ENCODE measurements at regions not wholly inside any gene's neighbourhood (a gene's known extent, or its start where the extent isn't known, plus 50 kb on each side); places are given as distances from the start of the nearest gene placed in this dataset.

DNA sequence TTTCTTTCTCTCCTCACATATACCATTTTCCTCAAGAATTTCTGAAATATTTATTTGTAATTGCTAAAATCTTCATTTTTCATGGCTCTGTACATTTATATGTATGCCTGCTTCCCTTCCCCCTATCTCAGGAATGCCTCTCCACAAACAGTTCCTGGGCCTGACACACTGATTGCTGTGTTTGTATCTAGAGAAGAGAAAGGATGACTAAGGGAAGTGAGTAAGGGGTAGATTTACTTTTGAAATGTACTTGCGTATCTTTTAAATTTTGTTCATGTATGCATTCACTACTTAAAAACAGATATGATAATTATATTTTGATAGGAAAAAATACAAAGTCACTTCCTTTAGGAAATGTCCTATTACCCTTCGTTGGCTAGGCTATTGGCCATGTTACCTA is 790.8 kb downstream of the PCDH18 start:
- Mint-ChIP-seq H3K4me3 (ENCODE audit: unreplicated experiment) (no peak overlapping the region), H3K36me3 (ENCODE audit: unreplicated experiment) (peaks cover 6% of the 10 kb centered on the region), H3K4me1 (ENCODE audit: low read depth, unreplicated experiment) (no peaks in the 10 kb centered on the region), H3K27me3 (ENCODE audit: unreplicated experiment) (peaks cover 2% of the 10 kb centered on the region), H3K9me3 (ENCODE audit: unreplicated experiment) (no peaks in the 10 kb centered on the region), H3K27ac (ENCODE audit: unreplicated experiment) (no peak overlapping the region)
- TF ChIP-seq, protein P1, sequence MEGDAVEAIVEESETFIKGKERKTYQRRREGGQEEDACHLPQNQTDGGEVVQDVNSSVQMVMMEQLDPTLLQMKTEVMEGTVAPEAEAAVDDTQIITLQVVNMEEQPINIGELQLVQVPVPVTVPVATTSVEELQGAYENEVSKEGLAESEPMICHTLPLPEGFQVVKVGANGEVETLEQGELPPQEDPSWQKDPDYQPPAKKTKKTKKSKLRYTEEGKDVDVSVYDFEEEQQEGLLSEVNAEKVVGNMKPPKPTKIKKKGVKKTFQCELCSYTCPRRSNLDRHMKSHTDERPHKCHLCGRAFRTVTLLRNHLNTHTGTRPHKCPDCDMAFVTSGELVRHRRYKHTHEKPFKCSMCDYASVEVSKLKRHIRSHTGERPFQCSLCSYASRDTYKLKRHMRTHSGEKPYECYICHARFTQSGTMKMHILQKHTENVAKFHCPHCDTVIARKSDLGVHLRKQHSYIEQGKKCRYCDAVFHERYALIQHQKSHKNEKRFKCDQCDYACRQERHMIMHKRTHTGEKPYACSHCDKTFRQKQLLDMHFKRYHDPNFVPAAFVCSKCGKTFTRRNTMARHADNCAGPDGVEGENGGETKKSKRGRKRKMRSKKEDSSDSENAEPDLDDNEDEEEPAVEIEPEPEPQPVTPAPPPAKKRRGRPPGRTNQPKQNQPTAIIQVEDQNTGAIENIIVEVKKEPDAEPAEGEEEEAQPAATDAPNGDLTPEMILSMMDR (IDR thresholded peaks at IDR 0.05; ENCODE audit: partially characterized antibody, unreplicated experiment) = no peak
- DNase-seq = no peak

DNA sequence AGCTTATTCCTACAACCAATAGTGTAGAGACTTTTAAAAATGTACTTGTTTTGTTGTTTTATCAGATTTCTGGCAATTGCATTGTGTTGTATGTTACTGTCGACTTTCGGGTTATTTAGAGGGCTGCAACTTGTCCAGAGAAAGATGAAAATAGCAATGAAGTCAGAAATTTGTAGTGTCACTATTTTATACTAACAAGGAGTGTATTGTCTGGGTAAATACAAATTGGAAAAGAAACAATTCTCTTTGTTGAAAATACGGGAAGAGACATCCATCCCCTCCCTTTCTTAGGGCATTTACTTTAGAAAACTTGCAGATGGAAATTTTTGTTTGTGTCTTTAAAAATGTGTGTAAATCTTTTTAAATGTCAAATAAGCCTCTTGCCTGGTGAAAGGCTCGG is 792.0 kb downstream of the PCDH18 start:
- no peak for DNase-seq
- Mint-ChIP-seq H3K36me3 (ENCODE audit: unreplicated experiment) (peaks cover 6% of the 10 kb centered on the region), H3K4me3 (ENCODE audit: unreplicated experiment) (no peak overlapping the region), H3K4me1 (ENCODE audit: low read depth, unreplicated experiment) (no peaks in the 10 kb centered on the region), H3K27me3 (ENCODE audit: unreplicated experiment) (peaks cover 2% of the 10 kb centered on the region), H3K9me3 (ENCODE audit: unreplicated experiment) (no peaks in the 10 kb centered on the region), H3K27ac (ENCODE audit: unreplicated experiment) (no peak overlapping the region)
- TF ChIP-seq, protein P1 (IDR thresholded peaks at IDR 0.05; ENCODE audit: partially characterized antibody, unreplicated experiment) = no peak

DNA sequence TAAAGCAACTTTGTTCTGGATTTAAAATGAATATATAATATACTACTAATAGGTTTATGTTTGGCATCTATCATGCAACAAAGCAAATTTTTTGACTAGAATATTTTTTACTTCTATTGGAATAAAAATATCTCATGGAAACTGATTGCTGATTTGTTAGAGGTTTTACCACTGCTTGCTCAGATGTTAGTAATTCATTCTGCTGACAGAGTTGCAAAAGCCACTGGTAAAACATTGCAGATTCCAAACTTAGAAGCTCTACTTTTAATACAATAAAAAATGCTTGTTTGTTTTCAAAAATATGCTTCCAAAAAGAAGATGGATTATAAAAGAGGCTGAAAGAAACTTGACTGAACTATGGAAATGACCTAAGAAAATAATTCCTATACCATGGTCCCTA is 795.2 kb downstream of the PCDH18 start:
- H3K27me3 Mint-ChIP-seq (ENCODE audit: unreplicated experiment) = no peaks in the 10 kb centered on the region
- no peaks in the 10 kb centered on the region for H3K4me1 Mint-ChIP-seq (ENCODE audit: low read depth, unreplicated experiment)
- H3K4me3 Mint-ChIP-seq (ENCODE audit: unreplicated experiment) = no peak overlapping the region
- no peak for DNase-seq
- H3K36me3 Mint-ChIP-seq (ENCODE audit: unreplicated experiment) = no peaks in the 10 kb centered on the region
- no peaks in the 10 kb centered on the region for H3K9me3 Mint-ChIP-seq (ENCODE audit: unreplicated experiment)
- TF ChIP-seq, protein P1 (IDR thresholded peaks at IDR 0.05; ENCODE audit: partially characterized antibody, unreplicated experiment) = no peak
- H3K27ac Mint-ChIP-seq (ENCODE audit: unreplicated experiment) = no peak overlapping the region

DNA sequence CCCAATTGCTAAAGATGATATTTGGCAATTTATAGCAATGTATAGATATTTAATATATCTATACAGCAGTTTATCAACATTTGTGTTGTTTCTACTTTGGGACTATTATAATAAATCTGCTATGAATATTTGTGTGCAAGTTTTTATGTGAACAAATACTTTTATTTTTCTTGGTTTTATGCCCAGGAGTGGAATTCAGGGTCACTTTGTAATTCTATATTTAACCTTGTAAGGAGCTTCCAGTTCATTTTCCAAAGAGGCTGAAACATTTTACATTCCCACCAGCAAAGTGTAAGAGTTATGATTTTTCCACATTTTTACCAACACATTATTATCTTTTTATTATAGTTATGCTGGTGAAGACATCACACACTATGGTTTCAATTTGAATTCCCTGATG is 801.3 kb downstream of the PCDH18 start:
- TF ChIP-seq, protein P1 (IDR thresholded peaks at IDR 0.05; ENCODE audit: partially characterized antibody, unreplicated experiment) = no peak
- no peak for DNase-seq
- no peak overlapping the region for H3K4me3 Mint-ChIP-seq (ENCODE audit: unreplicated experiment)
- no peaks in the 10 kb centered on the region for H3K9me3 Mint-ChIP-seq (ENCODE audit: unreplicated experiment)
- H3K4me1 Mint-ChIP-seq (ENCODE audit: low read depth, unreplicated experiment) = no peaks in the 10 kb centered on the region
- no peaks in the 10 kb centered on the region for H3K27me3 Mint-ChIP-seq (ENCODE audit: unreplicated experiment)
- H3K27ac Mint-ChIP-seq (ENCODE audit: unreplicated experiment) = no peak overlapping the region
- H3K36me3 Mint-ChIP-seq (ENCODE audit: unreplicated experiment) = no peaks in the 10 kb centered on the region

DNA sequence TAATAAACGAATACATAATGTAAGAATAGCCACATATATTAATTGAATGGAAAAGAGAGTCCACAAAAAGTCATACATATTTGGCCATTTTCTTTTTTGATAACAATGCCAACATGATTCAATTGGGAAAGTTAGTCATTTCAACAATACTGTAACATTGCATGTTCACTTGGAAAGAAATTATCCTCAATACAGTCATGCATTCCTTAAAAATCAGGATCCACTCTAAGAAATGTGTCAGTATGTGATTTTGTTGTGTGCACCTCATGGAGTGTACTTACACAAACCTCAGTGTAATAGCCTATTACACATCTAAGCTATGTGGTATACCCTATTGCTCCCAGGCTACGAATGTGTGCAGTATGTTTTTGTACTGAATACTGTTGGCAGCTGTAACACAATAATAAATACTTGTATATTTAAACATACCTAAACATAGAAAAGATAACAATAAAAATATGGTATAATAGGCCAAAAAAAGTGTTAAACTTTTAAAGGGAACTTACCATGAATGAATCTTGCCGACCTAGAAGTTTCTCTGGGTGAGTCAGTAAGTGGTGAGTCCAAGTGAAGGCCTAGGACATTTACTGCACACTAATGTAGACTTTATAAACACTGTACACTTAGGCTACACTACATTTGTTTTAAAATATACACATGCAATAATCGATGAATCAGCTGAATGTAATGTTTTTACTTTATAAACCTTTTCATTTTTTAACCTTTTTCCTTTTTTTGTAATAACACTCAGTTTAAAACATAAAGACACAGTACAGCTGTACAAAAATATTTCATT is 806.8 kb downstream of the PCDH18 start:
- H3K4me3 Mint-ChIP-seq (ENCODE audit: unreplicated experiment) = no peak overlapping the region
- H3K36me3 Mint-ChIP-seq (ENCODE audit: unreplicated experiment) = no peaks in the 10 kb centered on the region
- DNase-seq = no peak
- H3K27me3 Mint-ChIP-seq (ENCODE audit: unreplicated experiment) = no peaks in the 10 kb centered on the region
- TF ChIP-seq, protein P1 (IDR thresholded peaks at IDR 0.05; ENCODE audit: partially characterized antibody, unreplicated experiment) = no peak
- no peaks in the 10 kb centered on the region for H3K9me3 Mint-ChIP-seq (ENCODE audit: unreplicated experiment)
- H3K4me1 Mint-ChIP-seq (ENCODE audit: low read depth, unreplicated experiment) = no peaks in the 10 kb centered on the region
- no peak overlapping the region for H3K27ac Mint-ChIP-seq (ENCODE audit: unreplicated experiment)

Data from glutamatergic neuron (in vitro differentiated cells).